ENCODE measurements at regions not wholly inside any gene's neighbourhood (a gene's known extent, or its start where the extent isn't known, plus 50 kb on each side); places are given as distances from the start of the nearest gene placed in this dataset.

GRCh38 chr21:16866851-16867250, 646.0 kb upstream of the CXADR start:
- DNase-seq, result no peak

GRCh38 chr21:16870103-16870502, 642.7 kb upstream of the CXADR start:
- no peak for DNase-seq

GRCh38 chr21:16872616-16873015, 640.2 kb upstream of the CXADR start:
- no peak for DNase-seq

GRCh38 chr21:16873176-16873575, 639.7 kb upstream of the CXADR start:
- DNase-seq, result no peak

- DNase-seq, result no peak
These were observed 639.2 kb upstream of the CXADR start for GRCh38 chr21:16873596-16873995.

GRCh38 chr21:16879479-16879878, 633.4 kb upstream of the CXADR start:
- no peak for DNase-seq

- no peak for DNase-seq
These were observed 621.0 kb upstream of the CXADR start for GRCh38 chr21:16891821-16892220.

GRCh38 chr21:16900685-16901084, 612.2 kb upstream of the CXADR start:
- no peak for DNase-seq

- DNase-seq, result no peak
These were observed 604.8 kb upstream of the CXADR start for GRCh38 chr21:16908077-16908476.

GRCh38 chr21:16910435-16911165, 602.2 kb upstream of the CXADR start:
- no peak for DNase-seq

- no peak for DNase-seq
These were observed 601.7 kb upstream of the CXADR start for GRCh38 chr21:16911166-16911607.

- DNase-seq, result no peak
These were observed 600.8 kb upstream of the CXADR start for GRCh38 chr21:16912075-16912474.

GRCh38 chr21:16913010-16913409, 599.8 kb upstream of the CXADR start:
- DNase-seq, result no peak

- DNase-seq, result no peak
These were observed 584.4 kb upstream of the CXADR start for GRCh38 chr21:16928439-16928838.

- DNase-seq, result no peak
These were observed 580.5 kb upstream of the CXADR start for GRCh38 chr21:16932314-16932713.

- DNase-seq, result no peak
These were observed 570.1 kb upstream of the CXADR start for GRCh38 chr21:16942703-16943102.

- no peak for DNase-seq
These were observed 569.6 kb upstream of the CXADR start for GRCh38 chr21:16943231-16943630.

GRCh38 chr21:16945580-16945979, 567.3 kb upstream of the CXADR start:
- DNase-seq, result no peak

- DNase-seq, result no peak
These were observed 556.0 kb upstream of the CXADR start for GRCh38 chr21:16956824-16957223.

GRCh38 chr21:16965424-16965823, 547.4 kb upstream of the CXADR start:
- DNase-seq, result no peak

GRCh38 chr21:16968436-16968835, 544.4 kb upstream of the CXADR start:
- DNase-seq, result no peak

GRCh38 chr21:16969636-16970035, 543.2 kb upstream of the CXADR start:
- no peak for DNase-seq

- no peak for DNase-seq
These were observed 538.8 kb upstream of the CXADR start for GRCh38 chr21:16974060-16974459.

- no peak for DNase-seq
These were observed 536.6 kb upstream of the CXADR start for GRCh38 chr21:16976193-16976592.

- no peak for DNase-seq
These were observed 534.4 kb upstream of the CXADR start for GRCh38 chr21:16978309-16978895.
